ENCODE measurements at regions not wholly inside any gene's neighbourhood (a gene's known extent, or its start where the extent isn't known, plus 50 kb on each side); places are given as distances from the start of the nearest gene placed in this dataset.

DNA sequence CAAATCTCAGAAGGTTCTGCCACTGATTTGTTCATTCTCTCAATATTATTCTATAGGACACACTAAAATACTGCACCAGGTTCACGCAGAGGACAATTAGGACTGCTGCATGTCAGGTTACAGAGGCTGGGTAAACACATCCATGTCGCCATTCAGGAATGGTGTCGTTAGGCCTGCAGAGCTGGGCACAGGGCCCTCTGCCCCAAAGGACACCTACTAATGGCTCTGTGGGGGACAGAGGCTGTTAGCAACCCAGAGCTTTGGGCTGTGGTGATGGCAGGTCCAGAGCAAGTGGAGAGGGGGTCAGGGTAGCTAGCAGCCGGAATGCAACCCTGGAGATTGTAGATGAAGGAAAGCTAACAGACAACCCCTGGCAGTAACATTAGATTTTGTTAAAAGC is 115.9 kb downstream of the TTC32 start:
- no peak overlapping the region for H3K9ac ChIP-seq

DNA sequence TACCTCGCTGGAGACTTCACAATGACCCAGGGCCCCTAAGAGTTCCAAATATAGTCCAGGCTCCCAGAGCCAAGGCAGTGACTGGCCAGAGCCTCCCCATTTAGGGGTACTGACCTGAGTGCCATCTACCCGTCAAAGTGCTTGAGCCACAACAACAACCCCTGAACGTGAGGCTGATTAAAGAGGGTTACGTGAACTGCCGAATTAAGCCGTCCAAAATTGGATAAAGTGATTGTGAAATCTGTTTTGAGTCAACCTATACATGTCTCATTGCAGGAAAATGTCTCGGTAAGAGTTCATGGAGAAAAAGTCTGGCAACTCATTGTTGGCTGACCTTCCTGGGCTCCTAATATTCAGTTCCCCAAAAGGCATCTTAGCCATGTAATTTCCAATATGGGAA is 116.3 kb downstream of the TTC32 start:
- Histone ChIP-seq H3K27ac (no peak overlapping the region), H3K36me3 (ENCODE audit: insufficient read depth) (no peaks in the 10 kb centered on the region), H3K4me3 (IDR thresholded peaks at IDR 0.05; ENCODE audit: insufficient read depth, low read depth, low read length) (no peak overlapping the region), H3K27me3 (ENCODE audit: insufficient read depth, low read depth) (no peaks in the 10 kb centered on the region), H3K79me2 (ENCODE audit: insufficient read depth, low read depth) (no peaks in the 10 kb centered on the region), H2AFZ (ENCODE audit: low read depth) (no peak overlapping the region), H3K4me2 (no peak overlapping the region), H3K4me1 (ENCODE audit: low read depth, poor library complexity, severe bottlenecking) (no peaks in the 10 kb centered on the region), H4K20me1 (ENCODE audit: insufficient read depth) (no peaks in the 10 kb centered on the region), H3K9ac (no peak overlapping the region)
- TF ChIP-seq, protein P1, sequence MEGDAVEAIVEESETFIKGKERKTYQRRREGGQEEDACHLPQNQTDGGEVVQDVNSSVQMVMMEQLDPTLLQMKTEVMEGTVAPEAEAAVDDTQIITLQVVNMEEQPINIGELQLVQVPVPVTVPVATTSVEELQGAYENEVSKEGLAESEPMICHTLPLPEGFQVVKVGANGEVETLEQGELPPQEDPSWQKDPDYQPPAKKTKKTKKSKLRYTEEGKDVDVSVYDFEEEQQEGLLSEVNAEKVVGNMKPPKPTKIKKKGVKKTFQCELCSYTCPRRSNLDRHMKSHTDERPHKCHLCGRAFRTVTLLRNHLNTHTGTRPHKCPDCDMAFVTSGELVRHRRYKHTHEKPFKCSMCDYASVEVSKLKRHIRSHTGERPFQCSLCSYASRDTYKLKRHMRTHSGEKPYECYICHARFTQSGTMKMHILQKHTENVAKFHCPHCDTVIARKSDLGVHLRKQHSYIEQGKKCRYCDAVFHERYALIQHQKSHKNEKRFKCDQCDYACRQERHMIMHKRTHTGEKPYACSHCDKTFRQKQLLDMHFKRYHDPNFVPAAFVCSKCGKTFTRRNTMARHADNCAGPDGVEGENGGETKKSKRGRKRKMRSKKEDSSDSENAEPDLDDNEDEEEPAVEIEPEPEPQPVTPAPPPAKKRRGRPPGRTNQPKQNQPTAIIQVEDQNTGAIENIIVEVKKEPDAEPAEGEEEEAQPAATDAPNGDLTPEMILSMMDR (conservative IDR thresholded peaks at IDR 0.05; ENCODE audit: low read depth, low read length): no peak

More for the DNA sequence above, 115.9 kb downstream of the TTC32 start:
- Histone ChIP-seq H3K79me2 (ENCODE audit: insufficient read depth, low read depth) (no peaks in the 10 kb centered on the region), H4K20me1 (ENCODE audit: insufficient read depth) (no peaks in the 10 kb centered on the region), H3K36me3 (ENCODE audit: insufficient read depth) (no peaks in the 10 kb centered on the region), H3K4me1 (ENCODE audit: low read depth, poor library complexity, severe bottlenecking) (no peaks in the 10 kb centered on the region), H3K27me3 (ENCODE audit: insufficient read depth, low read depth) (no peaks in the 10 kb centered on the region), H3K4me2 (no peak overlapping the region), H3K27ac (no peak overlapping the region), H2AFZ (ENCODE audit: low read depth) (no peak overlapping the region), H3K4me3 (IDR thresholded peaks at IDR 0.05; ENCODE audit: insufficient read depth, low read depth, low read length) (no peak overlapping the region)
- TF ChIP-seq, protein P1 (conservative IDR thresholded peaks at IDR 0.05; ENCODE audit: low read depth, low read length): no peak

DNA sequence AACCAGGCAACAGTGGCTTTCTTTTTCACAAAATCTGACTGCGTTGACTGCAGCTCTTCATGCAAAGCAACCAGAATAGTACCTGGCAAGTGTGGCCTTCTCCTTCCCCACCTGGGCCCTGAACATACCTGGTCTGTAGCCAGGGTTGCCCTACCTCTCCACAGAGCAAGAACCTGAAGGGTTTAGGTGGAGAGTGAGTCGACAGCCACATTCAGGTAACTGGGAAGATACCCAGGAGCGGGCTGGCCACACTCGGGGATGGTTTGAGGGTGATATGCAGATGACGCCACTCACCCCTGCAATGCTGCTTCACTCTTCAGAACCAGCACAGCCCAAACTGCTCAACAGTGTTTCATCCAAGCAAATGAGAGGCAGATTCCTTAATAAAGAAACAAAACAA is 117.3 kb downstream of the TTC32 start:
- TF ChIP-seq, protein P1 (conservative IDR thresholded peaks at IDR 0.05; ENCODE audit: low read depth, low read length): no peak
- no peaks in the 10 kb centered on the region for H3K79me2 ChIP-seq (ENCODE audit: insufficient read depth, low read depth)
- no peaks in the 10 kb centered on the region for H3K36me3 ChIP-seq (ENCODE audit: insufficient read depth)
- H2AFZ ChIP-seq (ENCODE audit: low read depth): no peak overlapping the region
- H3K27ac ChIP-seq: no peak overlapping the region
- H4K20me1 ChIP-seq (ENCODE audit: insufficient read depth): no peaks in the 10 kb centered on the region
- no peak overlapping the region for H3K9ac ChIP-seq
- no peak overlapping the region for H3K4me2 ChIP-seq
- no peak overlapping the region for H3K4me3 ChIP-seq (IDR thresholded peaks at IDR 0.05; ENCODE audit: insufficient read depth, low read depth, low read length)
- no peaks in the 10 kb centered on the region for H3K27me3 ChIP-seq (ENCODE audit: insufficient read depth, low read depth)
- H3K4me1 ChIP-seq (ENCODE audit: low read depth, poor library complexity, severe bottlenecking): no peaks in the 10 kb centered on the region

DNA sequence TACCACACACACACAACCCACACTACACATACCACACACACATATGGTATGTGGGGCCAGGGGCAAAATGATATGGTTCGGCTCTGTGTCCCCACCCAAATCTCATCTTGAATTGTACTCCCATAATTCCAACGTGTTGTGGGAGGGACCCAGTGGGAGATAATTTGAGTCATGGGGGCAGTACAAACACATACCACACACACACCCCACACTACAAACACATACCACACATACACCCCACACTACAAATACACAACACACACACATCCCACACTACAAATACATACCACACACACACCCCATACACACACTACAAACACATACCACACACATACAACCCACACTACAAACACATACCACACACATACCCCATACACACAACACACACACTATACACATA is 117.8 kb downstream of the TTC32 start:
- Histone ChIP-seq H3K4me2 (no peak overlapping the region), H4K20me1 (ENCODE audit: insufficient read depth) (no peaks in the 10 kb centered on the region), H3K4me3 (IDR thresholded peaks at IDR 0.05; ENCODE audit: insufficient read depth, low read depth, low read length) (no peak overlapping the region), H3K79me2 (ENCODE audit: insufficient read depth, low read depth) (no peaks in the 10 kb centered on the region), H2AFZ (ENCODE audit: low read depth) (no peak overlapping the region), H3K9ac (no peak overlapping the region), H3K27ac (no peak overlapping the region), H3K27me3 (ENCODE audit: insufficient read depth, low read depth) (no peaks in the 10 kb centered on the region), H3K36me3 (ENCODE audit: insufficient read depth) (no peaks in the 10 kb centered on the region), H3K4me1 (ENCODE audit: low read depth, poor library complexity, severe bottlenecking) (no peaks in the 10 kb centered on the region)
- TF ChIP-seq, protein P1 (conservative IDR thresholded peaks at IDR 0.05; ENCODE audit: low read depth, low read length): no peak

Data from KMS-11 (cell line).